HG03066 (cell line): ENCODE measurements at regions not wholly inside any gene's neighbourhood (a gene's known extent, or its start where the extent isn't known, plus 50 kb on each side); places are given as distances from the start of the nearest gene placed in this dataset.
"Not testable (repeated sequence)": the region's sequence is repeated elsewhere in the genome, so short reads cannot be mapped to it uniquely, and the experiment has no call there.

Experiments
- ATAC-seq: cut with Tn5 transposase; IDR thresholded peaks from one replicate; pipeline ENCODE4 v1.9.1; 2021; ENCODE audit warnings: low read depth; ENCODE audit not compliant: unreplicated experiment

DNA sequence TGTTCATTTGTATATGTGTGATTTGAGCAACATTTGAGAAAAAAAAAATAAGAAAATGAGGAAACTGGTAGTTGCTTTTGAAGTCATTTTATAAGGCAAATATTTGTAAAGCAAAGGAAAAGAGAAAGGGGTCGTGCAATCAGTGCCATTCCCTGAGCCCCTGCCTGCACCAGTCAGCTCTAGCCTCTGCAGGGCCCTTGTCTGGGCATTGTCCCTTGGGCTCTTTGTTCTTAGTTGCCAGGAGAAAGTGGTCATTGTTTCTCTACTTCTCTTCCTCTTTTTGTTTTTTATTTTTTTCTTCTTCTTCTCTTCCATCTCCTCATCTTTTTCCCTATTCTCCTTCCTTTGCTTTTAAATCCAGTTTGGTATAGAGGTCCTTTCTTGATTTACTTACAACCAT lies 175.3 kb upstream of the CREB1 start:
- no peak for ATAC-seq

DNA sequence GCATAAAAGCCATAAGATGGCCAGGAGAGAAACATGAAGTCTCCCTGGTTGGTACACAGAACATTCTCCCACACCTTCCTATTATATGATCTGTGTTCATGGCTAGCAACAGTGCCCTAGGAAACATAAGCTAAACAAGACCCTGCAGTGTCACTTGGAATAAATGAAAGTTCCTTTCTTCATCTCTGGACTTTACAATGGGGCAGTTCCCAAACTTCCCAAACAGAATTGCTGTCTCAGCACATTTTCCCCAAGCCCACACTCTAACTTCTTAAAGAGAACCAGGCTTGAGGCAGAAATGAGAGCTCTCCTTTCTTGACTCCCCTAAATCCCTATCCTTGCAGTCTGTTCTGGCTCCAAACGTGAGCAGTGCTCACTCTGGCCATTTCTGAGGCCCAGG lies 173.2 kb upstream of the CREB1 start:
- ATAC-seq = no peak

DNA sequence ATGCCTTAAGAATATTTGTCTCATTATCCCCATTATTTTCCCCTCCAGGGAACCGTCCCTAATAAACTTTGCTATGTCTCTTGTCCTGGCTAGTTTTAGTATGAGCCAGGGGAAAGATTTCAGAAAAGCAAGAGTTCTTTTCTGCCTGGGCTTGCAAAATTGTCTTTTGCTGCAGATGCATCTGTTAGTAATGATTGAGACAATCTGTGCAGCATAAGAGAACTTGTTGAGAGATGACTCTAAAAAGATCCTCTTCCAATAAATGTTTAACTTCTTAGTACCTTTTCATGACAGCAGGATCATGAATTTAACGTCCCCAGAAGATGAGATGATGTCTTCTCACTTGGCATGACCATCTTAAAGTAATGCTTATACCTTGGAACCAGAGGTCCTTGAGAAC lies 172.5 kb upstream of the CREB1 start:
- ATAC-seq = no peak

DNA sequence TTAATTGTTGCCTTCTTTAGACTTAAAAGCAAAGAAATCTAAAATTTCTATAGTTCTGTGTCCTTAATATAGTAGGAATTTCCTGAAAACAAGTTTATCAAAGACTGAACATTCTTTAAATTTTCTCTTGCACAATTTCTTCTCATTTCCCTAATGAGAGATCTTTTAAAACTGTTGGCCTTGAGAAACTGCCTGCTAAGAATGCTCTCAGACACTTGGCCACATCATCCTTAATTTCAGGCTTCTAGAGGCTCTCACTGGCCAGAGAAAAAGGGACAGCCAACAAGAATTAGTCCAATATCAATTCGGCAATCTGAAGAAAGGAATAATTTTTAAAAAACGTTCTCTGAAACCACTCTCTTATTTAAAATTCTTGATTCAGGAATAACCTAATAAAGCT lies 167.0 kb upstream of the CREB1 start:
- ATAC-seq = no peak

DNA sequence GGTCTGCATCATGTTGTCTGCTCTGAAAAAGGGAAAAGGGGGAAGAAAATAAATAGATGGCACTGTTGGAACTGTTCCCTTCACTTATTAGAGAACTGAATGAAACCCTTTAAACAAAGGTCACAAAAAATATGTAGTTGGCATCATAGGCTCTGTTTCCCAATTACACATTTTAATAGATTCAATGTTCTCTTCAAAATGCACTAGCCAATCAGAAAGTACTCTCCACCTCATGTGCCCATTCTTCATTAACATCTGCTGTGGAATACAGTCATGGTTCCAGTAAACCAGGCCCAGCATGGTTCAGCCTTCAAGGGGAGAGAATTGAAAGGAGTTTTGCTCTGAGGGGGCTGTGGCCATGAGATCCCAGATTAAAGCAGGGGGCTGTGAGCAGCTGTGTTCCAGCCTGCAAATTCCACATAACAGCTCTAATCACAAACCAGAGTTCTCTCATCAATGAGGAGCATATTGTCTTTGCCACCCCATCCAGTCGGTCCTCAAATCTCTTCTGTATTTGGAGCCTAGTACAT lies 165.9 kb upstream of the CREB1 start:
- no peak for ATAC-seq

DNA sequence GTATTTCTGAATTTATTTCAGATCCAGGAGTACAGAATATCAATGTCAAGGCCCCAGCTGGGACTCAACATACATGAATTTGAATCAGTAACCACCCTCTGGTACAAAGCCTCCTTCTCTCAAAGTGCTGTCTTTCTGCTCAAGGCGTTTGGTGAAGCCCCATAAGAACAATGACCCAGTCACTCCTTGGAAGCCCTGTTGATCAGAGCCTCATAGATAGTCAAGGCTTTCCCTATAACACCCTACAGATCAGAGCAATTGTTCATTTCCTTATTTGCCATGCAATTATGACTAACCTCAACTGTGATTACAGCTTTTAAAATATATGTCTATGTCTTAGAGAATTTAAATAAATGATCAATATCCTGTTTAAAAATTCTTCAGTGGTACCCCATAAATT lies 159.1 kb upstream of the CREB1 start:
- ATAC-seq = no peak

DNA sequence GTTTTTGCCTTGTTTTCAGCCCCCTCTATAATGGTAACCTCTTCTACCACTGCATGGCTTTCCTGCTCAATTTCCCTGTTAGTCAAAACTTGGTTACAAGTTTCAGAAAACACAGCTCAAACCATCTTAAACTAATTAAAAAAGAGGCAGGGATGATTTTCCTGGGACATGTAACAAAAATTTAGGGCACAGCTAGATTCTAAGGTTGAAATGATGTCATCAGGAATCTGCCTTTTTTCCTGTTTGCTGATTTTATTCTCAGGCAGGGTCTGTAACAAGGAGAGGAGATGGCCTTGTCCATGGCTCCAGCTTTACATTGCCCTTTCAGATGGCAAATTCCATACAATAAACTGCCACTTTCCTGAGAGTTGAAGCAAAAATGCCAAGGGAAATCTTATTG lies 157.9 kb upstream of the CREB1 start:
- no peak for ATAC-seq

DNA sequence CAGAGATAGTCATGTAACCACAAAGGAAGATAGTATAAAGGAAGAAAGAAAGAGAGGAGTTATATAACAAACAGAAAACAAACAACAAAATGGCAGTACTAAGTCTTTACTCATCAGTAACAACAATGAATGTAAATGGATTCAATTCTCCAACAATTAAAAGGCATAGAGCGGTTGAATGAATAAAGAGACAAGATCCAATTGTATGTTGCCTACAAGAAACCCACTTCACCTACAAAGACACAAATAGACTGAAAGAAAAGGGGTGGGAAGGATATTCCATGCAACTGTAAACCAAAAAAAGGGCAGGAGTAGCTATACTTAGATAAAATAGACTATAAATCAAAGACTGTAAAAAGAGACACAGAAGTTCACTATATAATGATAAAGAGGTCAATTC lies 157.3 kb upstream of the CREB1 start:
- ATAC-seq = no peak

DNA sequence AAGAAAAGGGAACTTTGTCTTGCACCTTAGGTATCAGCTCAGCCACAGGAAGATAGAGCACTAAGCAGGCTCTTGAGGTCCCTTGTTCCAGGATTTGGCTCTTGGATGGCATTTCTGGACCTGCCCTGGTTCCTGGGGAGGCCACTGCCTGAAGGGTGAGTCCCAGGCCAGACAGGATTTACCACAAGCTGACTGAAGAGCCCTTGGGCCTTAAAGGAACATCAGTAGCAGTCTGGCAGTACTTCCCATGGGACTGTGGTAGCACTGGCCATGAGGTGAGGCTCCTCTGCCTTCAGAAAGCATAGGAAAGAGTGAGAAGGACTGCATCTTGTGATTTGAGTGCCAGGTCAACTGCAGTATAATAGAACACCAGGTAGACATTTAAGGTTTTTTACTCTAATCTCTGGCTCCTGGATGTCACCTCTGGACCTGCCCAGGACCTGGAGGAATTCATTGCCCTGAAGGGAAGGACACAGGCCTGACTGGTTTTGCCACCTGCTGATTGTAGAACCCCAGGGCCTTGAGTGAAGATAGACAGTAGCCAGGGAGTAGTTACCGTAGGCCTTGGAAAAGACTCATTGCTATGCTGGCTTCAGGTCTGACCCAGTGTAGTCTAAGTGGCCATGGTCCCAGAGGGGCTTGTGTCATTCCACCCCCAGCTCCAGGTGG lies 154.4 kb upstream of the CREB1 start:
- no peak for ATAC-seq

DNA sequence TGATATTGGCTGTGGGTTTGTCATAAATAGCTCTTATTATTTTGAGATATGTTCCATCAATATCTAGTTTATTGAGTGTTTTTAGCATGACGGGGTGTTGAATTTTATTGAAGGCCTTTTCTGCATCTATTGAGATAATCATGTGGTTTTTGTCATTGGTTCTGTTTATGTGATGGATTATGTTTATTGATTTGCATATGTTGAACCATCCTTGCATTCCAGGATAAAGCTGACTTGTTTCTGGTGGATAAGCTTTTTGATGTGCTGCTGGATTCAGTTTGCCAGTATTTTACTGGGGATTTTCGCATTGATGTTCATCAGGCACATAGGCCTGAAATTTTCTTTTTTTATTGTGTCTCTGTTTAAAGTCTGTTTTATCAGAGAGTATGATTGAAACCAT lies 151.1 kb upstream of the CREB1 start:
- ATAC-seq = not testable (repeated sequence)

DNA sequence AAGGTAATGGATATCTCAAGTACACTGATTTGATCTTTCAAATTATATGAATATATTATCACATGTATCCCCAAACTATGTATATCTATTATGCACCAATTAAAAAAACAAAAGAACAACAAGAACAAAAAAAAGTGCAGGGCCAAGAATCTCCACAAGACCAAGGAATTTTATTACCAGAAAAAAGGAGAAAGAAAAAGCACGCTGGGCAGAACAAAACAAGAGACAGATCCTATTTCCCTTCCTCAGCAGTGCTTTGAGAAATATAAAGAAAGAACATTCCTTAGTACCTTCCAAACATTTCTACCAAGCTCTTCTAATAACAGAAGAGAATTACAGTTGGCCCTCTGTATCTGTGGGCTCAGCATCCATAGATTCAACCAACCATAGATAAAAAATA lies 144.7 kb upstream of the CREB1 start:
- ATAC-seq = no peak

DNA sequence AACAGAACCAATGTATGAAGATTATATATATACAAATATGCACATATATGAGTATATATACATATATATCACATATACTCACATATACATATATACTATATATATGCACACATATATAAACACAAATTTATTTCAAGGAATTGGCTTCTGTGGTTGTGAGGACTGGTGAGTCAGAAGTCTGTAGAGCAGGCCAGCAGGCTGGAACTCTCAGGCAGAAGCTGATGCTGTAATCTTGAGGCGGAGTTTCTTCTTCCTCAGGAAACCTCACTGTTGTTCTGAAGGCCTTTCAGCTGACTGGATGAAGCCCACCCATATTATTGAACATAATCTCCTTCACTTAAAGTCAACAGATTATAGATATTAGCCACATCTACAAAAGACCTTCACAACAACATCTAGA lies 143.9 kb upstream of the CREB1 start:
- ATAC-seq = no peak

DNA sequence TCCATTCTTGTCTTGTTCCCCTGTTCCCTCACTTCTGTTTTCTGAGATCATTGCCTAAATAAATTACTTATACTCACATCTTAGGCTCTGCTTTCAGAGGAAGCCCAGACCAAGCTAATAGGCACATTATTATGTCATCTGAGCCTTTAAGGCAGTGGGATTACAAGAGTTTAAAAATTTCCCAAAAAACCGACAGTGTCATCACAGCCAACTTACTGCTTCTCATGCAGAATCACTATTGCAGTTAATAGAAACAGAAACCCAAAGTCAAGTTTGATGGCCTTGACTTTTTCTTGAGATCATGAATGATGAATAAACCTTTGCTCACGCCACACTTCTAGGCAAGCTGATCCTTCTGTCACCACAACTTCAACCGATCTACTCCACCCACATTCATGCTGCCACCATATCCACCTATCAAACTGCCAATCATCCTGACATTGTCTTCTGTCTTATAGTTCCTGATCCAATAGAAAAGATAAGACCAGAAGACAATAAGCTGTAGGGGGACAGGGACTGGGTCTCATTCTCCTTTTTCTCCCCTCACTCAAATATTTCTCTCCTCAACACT lies 142.7 kb upstream of the CREB1 start:
- ATAC-seq = no peak

DNA sequence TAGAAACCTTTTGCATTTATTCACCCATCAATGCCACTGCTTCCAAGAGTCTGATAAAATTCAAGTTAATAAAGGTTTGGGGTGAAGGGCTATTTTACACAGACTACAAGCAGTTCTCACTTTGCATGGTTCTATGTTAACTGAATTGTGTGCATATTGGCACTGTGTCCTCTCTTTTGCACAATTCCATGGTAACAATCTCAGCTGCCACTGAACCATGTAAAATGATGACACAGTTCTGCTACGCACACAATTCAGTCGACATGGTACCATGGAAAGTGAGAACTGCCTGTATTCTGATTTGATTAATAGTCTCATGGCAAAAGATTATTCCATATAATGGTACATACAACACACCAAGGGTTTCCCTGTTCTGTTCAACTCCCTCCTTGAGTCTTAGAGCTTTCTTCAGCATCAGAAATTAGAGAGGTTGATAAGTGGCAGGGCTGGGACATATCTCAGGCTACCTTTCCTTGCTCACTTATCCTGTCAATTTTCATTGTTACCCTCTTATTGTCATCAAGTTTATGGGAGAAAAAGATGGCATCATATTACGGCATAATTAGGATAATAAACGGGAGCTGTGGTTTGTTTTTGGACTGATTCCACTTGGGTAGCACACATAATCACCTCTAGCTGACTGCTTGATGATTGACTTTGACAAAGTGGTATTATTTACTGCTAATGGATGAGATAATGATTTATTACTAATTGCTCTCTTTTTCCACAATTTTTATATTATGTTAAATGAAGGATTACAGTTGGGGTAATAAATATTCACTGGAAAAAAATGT lies 139.3 kb upstream of the CREB1 start:
- ATAC-seq = no peak

DNA sequence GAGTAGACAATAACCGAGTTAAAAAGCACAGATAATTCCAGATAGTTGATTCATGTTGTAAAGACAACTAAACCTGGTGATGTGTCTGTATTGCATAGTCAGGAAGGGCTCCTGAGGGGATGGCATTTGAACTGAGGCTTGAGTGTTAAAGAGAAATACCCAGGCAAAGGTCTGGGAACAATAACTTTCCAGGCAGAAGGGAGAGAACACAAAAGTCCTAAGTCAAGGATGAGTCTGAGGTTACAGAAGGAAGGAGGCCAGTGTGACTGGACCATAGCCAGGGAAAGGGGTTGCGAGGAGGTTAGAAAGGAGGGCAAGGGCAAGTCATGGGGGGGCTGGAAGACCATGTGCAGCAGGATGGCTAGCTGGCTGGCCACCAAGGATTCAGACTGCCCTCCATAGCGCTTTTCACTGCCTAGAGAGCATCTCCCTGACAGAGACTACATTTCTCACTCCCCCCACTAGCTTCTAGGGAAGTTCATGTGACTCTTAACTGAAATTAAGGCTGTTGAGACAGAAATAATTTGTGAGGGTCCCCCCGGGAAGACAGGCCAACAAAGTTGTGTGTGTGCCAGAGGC lies 135.5 kb upstream of the CREB1 start:
- ATAC-seq = no peak

DNA sequence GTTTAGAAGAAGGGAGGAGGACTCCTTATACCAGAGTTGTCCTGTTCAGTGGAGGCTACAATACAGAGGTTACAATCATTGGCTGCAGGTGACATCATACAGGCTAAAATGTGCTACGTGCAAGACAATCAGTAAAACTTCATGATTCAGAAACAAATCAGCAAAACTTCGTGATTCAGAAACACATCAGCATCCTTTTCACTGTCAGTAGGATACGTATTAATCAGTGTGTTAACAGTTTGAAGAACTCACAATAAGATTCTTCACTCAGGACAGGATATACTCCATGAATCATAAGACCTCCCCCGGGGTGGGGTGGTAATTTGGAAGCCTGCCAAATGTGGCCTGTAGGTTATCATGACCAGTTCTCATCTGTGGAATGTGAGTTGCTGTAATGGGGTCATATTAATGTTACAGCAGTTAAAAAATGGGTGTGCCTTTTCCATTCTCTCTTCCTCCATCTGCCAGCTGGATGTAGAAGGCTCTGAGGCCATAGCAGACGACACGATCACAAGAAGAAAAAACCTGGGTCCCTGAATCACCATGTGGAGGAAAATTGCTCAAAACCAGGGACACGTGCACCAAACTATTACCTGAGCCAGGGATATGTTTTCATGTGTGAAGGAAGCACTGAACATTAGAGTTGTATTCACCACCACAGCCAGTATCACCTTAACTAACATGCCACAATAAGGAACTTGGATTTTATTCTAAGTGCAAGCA lies 134.8 kb upstream of the CREB1 start:
- no peak for ATAC-seq

DNA sequence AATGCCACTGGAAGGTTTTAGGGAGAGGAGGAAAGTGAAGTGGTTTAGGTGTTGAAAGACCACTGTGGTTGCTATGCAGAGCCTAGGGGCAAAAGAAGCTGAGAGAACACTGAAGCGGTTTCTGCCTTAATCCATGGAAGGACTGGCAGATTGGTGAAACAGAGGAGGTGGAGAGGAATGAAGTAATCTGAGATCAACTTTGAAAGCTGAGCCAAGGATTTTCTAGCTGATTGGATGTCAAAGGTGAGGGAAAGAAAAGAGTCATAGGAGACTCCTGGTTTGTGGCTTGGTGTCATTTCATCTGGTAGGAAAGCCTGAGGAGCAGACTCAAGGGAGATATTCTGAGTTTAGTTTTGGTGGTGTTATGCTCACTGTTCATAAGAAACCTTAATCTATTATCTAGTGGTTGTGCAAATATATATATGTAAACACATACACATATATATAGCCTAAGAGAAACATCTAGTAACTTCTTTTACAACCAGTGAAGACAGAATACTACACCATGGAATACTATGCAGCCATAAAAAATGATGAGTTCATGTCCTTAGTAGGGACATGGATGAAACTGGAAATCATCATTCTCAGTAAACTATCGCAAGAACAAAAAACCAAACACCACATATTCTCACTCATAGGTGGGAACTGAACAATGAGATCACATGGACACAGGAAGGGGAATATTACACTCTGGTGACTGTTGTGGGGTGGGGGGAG lies 134.1 kb upstream of the CREB1 start:
- no peak for ATAC-seq

DNA sequence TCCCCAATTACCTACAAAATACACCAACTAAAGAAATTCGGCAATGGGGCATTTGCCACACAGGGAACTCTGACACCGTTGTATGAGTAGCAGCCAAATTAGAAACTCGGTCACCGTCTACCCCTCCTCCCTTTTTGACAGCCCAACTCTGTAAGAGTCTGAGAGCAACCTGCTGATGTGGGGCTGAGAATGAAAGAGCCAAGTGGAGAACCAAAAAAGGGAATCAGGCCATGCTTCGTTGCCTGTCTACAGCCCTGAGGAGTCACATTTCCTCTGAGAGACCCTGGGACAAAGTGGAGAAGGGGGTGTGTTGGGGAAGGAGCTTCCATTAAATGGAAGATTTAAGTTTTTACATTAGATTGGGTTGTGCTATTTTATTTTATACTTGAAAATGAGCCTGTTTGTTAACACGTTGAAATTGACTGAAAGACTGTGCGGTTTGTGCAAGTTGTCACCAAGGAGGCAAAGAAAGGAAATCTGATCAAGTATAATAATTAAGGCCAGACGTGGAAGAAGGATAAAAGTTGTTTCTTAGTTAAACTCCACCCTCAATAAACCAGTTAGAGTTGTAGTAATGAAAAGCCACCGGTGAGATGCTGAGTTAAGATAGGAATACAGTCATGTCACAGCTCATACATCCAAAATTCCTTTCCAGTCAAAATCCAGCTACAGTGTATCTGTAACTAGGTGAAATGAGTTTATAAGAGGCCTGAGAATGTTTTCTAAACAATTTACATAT lies 131.7 kb upstream of the CREB1 start:
- no peak for ATAC-seq

DNA sequence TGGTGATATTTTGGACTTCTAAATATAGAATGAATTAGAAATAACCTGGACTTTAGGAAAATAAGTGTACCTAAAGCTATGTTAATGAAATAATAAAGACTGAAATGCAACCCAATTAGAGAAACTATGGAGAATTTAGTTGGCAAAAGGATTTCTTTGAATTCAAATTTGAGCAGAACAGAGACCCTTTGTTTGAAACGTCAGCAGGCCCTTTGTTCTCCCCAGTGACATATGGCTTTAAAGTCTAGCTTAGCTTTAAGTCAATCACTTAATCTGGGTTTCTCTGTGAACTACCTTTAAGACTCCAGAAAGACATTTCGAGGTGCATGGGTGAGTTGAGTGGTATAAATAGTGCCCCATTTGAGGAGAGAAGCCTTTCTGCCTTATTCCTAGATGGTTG lies 130.5 kb upstream of the CREB1 start:
- ATAC-seq = no peak

DNA sequence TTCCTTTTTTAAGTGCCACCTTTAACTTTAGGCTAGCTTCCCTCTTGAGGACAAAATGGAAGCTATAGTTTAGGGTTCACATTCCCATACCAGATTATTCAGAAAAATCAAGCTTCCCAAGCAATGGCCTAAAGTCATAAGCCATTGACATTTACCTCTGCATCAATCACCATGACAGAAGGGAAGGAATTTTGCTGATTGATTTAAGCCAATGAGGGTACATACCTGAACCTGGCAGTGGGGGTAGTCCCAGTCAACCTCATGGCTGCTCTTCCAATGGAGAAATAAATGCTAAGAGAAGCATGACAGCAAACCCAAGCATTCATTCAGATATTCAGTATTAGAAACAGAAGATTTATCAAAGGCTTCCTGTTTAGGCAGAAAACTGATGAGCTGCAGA lies 128.4 kb upstream of the CREB1 start:
- ATAC-seq = no peak
